HFFc6 (cell line): ENCODE measurements at regions not wholly inside any gene's neighbourhood (a gene's known extent, or its start where the extent isn't known, plus 50 kb on each side); places are given as distances from the start of the nearest gene placed in this dataset.

Source experiments
- DNase-seq: peaks from one replicate; pipeline ENCODE4 v3.0.0-alpha.2; 2018
- H3K27ac Mint-ChIP-seq: 2 replicates; pipeline ENCODE4 v1.8.0; 2020; ENCODE audit warnings: mild to moderate bottlenecking, mixed read lengths
- H3K27me3 Mint-ChIP-seq: 2 replicates; pipeline ENCODE4 v1.8.0; 2021; ENCODE audit warnings: mild to moderate bottlenecking, moderate library complexity, mixed read lengths; ENCODE audit not compliant: insufficient read depth
- H3K36me3 Mint-ChIP-seq: 2 replicates; pipeline ENCODE4 v1.8.0; 2021; ENCODE audit warnings: low read depth, mixed read lengths
- H3K4me1 Mint-ChIP-seq: 2 replicates; pipeline ENCODE4 v1.8.0; 2020; ENCODE audit warnings: low read depth, mixed read lengths
- H3K4me3 Mint-ChIP-seq: 2 replicates; pipeline ENCODE4 v1.8.0; 2020; ENCODE audit warnings: mild to moderate bottlenecking, moderate library complexity, mixed read lengths
- H3K9me3 Mint-ChIP-seq: 2 replicates; pipeline ENCODE4 v1.8.0; 2020; ENCODE audit warnings: mild to moderate bottlenecking, mixed read lengths
- CTCF ChIP-seq: fragments of 200-600 bp; sonication (generic); IDR thresholded peaks from 2 replicates; pipeline ENCODE4 v1.5.0; 2021; ENCODE audit warnings: antibody characterized with exemption, mild to moderate bottlenecking

- Mint-ChIP-seq H3K36me3 (no peaks in the 10 kb centered on the region), H3K4me1 (no peaks in the 10 kb centered on the region), H3K9me3 (no peaks in the 10 kb centered on the region), H3K4me3 (no peak overlapping the region), H3K27me3 (peaks cover 1% of the 10 kb centered on the region; the same call in 1 of the 2 replicates), H3K27ac (no peak overlapping the region)
- no peak for TF ChIP-seq CTCF
- no peak for DNase-seq
Measured at GRCh38 chr7:42742318-42742717, 169.6 kb downstream of the C7orf25 start.

GRCh38 chr7:42740408-42740807 is 171.5 kb downstream of the C7orf25 start:
- Mint-ChIP-seq H3K9me3 (no peaks in the 10 kb centered on the region), H3K27me3 (peaks cover 1% of the 10 kb centered on the region; the same call in 1 of the 2 replicates), H3K27ac (no peak overlapping the region), H3K4me1 (no peaks in the 10 kb centered on the region), H3K36me3 (no peaks in the 10 kb centered on the region), H3K4me3 (no peak overlapping the region)
- TF ChIP-seq CTCF = no peak
- no peak for DNase-seq

- Mint-ChIP-seq H3K27me3 (peaks cover 1% of the 10 kb centered on the region; the same call in 1 of the 2 replicates), H3K4me1 (no peaks in the 10 kb centered on the region), H3K9me3 (no peaks in the 10 kb centered on the region), H3K36me3 (no peaks in the 10 kb centered on the region), H3K27ac (no peak overlapping the region), H3K4me3 (no peak overlapping the region)
- DNase-seq = no peak
- TF ChIP-seq CTCF = no peak
Measured at GRCh38 chr7:42739638-42740037, 172.2 kb downstream of the C7orf25 start.

GRCh38 chr7:42736931-42737330 is 174.9 kb downstream of the C7orf25 start:
- no peak for DNase-seq
- no peak for TF ChIP-seq CTCF
- Mint-ChIP-seq H3K27me3 (peaks cover 1% of the 10 kb centered on the region; the same call in 1 of the 2 replicates), H3K9me3 (no peaks in the 10 kb centered on the region), H3K4me3 (no peak overlapping the region), H3K36me3 (no peaks in the 10 kb centered on the region), H3K4me1 (no peaks in the 10 kb centered on the region), H3K27ac (no peak overlapping the region)

GRCh38 chr7:42735081-42735480 is 176.8 kb downstream of the C7orf25 start:
- Mint-ChIP-seq H3K36me3 (no peaks in the 10 kb centered on the region), H3K4me3 (no peak overlapping the region), H3K9me3 (no peaks in the 10 kb centered on the region), H3K27me3 (peaks cover 1% of the 10 kb centered on the region; the same call in 1 of the 2 replicates), H3K27ac (no peak overlapping the region), H3K4me1 (no peaks in the 10 kb centered on the region)
- TF ChIP-seq CTCF = no peak
- no peak for DNase-seq

GRCh38 chr7:42734568-42734967 is 177.3 kb downstream of the C7orf25 start:
- no peak for TF ChIP-seq CTCF
- DNase-seq = no peak
- Mint-ChIP-seq H3K4me1 (no peaks in the 10 kb centered on the region), H3K27me3 (peaks cover 1% of the 10 kb centered on the region; the same call in 1 of the 2 replicates), H3K27ac (no peak overlapping the region), H3K4me3 (no peak overlapping the region), H3K9me3 (no peaks in the 10 kb centered on the region), H3K36me3 (no peaks in the 10 kb centered on the region)
